Colon (tissue), 2 donors: ENCODE measurements at regions not wholly inside any gene's neighbourhood (a gene's known extent, or its start where the extent isn't known, plus 50 kb on each side); places are given as distances from the start of the nearest gene placed in this dataset.
"Not testable (repeated sequence)": the region's sequence is repeated elsewhere in the genome, so short reads cannot be mapped to it uniquely, and the experiment has no call there.

Experiments
- FAIRE-seq: peaks from 2 replicates; lab custom pipeline; 2012; peaks lifted over from hg19 to GRCh38; lab: Jason Lieb, UNC
- donor health status: control.
- donor health status: control.

DNA sequence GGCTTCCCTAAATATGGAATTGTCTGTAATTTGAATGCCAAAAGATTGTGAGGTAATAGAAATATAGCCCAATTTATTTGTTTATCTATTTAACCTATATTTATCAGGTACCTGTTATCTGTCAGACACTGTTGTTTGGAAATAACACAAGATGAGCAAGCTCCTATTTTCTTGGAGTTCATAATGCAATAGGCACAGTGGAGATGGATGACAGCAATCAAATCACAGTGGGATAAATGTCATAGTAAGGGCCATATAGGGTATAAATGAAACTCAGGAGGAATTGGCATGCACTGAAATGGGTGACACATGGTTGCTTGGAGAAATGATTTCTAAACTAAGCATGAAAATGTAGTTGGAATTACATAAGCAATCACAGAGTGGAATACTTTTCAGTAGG is 761.8 kb upstream of the MBL2 start:
- FAIRE-seq, result no peak

DNA sequence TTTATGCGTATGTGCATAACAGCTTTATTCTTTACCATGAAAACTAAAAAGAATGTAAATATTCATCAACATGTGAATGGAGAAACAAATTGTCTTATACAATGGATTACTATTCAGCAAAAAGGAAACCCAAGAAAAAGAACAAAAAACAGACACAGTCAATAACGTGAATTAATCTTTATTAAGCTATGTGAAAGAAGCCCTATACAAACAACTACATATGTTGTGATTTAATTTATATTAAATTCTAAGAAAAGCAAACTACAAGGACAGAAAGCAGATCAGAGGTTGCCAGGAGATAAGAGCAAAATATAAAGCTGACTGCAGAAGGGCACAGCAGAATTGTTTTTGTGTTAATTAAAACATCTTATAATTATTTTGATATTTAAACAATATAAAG is 756.4 kb upstream of the MBL2 start:
- no peak for FAIRE-seq

DNA sequence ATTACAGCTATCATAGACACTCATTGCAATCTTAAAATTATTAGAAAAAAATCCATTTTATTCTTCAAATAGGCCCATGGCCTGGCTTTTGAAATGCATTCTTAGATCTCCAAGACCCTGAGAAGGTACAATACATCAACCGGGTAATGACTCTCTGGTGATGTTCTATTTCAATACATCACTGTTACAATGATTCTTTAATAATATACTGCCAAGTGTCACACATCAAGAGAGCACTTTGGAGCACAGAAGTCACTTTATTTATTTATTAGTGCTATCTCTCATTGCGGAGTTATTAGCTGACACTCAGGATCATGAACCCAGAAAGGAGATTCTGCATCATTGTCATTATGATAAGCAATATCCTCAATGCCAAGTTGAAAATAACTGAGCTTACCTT is 748.5 kb upstream of the MBL2 start:
- no peak for FAIRE-seq

DNA sequence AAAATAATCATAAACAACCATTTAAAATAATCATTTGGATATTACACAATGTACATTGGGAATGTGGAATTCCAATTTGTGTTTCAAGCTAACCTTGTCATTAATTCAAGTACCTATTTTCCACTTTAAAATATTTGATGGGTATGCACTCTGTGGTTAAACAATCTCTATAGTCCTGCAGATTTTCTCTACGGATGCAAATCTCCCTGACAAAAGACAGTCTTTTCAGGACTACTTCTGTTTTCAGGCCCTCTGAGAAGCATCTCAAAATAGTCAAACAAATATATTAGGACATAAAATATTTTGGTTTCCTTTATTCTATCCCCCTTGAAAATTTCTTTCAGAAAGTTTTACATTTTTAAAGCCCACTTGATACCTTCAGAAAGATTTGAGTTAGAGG is 735.6 kb upstream of the MBL2 start:
- no peak for FAIRE-seq

DNA sequence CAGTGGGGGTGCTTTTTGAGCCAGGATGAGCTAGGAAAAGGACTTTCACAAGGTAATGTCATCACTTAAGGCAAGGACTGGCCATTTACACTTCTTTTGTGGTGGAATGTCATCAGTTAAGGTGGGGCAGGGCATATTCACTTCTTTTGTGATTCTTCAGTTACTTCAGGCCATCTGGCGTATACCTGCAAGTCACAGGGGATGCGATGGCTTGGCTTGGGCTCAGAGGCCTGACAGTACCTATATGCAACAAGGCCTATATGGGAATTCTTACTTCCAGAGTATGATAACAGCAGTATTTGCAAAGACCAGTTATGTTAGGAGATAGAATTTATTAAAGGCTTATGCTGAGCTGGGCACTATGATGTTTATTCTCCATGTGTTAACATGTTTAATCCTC is 731.9 kb upstream of the MBL2 start:
- FAIRE-seq, result not testable (repeated sequence)

DNA sequence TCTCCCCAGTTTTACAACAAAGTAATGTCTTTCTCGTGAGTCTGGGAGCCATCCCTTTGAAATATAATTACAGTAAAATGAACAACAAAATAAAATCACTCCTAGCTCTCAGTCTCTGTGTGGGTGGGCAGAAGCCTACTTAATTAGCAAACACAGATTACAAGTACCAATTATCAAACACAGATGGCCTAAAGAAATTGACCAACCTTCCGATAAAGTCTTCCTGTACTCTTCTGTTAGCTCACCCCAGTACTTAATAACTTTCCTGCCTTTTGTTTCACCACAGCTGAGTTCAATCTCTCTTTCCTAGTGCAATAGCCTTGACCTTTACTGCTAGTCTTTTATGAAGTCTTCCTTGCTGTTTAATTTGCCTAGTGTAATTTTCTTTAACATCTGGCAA is 719.2 kb upstream of the MBL2 start:
- FAIRE-seq, result no peak

DNA sequence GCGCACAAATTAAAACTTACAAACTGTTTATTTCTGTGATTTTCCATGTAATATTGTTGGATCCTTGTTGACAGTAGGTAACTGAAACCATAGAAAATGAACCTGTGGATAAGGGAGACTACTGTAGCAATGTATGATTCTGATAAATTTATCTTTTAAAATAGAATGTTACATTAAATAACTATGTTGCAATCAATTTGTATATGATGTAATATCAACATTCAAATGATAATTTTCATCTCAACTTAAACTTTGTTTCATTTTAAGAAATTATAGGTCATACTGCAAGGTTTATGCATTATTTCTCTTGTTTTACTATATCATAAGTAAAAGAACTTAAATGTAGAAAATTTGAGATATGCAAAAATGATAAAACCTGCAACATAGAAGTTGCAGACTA is 718.0 kb upstream of the MBL2 start:
- no peak for FAIRE-seq

DNA sequence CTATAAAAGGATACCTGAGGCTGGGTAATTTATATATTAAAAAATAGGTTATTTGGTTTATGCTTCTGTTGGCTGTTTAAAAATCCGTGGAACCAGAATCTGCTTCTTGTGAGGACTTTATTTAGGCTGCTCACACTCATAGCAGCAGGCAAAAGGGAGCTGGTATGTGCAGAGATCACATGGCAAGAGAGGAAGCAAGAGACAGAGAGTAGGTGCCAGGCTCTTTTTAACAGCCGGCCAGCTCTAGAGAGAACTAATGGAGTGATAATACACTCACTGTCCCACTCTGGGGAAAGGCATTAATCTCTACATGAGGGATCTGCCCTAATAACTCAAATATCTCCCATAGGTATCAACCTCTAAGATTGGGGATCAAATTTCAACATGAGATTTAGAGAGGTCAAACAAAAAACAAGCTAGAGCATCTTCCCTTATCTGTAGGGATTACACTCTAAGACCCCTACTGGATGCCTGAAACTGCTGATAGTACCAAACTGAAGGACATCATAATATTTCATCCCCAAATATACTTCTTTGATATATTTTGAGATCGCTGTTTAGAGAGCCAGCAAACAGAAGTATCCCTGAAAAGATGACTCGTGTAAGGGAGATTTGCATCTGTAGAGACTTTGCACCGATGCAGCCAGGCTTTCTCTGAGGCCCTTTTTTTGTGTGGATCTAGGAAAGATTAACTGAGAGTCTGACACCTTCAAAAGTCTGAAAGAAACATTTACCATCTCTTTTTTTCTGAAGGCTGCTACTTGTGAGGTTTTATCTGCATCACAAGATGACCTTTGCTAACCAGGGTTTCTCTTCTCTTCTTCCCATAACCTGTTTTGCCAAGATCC is 717.0 kb upstream of the MBL2 start:
- FAIRE-seq, result no peak

DNA sequence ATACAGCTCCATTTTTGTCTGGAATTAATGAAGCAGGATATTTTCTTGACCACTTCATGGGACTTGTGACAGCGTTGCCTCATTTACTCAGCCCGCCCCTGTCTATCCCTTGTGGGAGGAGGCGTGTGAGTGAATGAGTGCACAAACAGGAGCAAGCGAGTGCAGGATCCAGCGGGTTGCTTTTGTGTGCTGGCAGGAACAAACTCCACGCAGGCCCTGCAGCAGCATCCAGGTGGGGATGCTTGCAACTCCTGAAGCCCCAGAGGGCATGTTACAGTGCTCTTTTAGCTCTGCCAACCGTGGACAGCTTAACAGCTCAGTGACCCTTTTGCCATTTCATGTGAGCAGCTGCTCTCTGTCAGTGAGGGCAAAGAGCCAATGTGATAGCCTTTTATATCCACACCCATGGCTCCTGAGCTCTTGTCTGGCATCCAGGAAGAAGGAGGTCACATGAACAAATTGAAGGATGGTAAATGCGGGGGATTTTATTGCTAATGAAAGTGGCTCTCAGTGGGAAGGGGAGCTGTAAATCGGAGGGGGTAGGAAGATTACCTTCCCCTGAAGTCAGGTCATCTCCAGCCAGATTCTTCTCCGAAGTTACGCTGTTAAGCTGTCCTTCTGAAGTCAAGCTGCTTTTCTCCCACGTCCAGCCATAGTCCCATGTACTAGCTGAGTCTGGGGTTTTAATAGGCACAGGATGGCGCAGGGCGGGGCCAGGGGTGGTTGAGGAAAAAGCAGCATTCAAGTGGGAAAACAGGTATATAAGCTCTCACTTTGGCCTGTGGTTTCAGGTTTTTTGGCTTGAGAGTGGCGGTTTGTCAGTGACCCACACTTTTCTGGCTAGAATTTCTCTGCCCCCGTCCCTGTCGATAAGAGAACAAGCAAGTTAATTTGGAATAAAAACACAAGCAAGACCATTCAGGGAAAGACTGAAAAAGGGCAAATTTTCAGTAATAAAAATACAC is 714.7 kb upstream of the MBL2 start:
- FAIRE-seq, result no peak

DNA sequence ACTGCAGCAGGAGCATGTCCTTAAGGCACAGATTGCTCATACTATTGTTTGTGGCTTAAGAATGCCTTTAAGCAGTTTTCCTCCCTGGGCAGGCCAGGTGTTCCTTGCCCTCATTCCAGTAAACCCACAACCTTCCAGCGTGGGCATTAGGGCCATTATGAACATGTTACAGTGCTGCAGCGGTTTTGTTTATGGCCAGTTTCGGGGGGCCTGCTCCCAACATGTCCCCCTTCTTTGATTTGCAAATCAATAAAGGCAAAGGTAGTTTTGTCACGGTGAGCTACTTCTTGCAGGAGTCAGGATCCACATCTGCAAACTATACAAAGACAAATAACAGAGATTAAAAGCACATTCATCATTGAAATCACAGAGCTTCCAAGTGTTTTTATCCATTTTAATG is 712.8 kb upstream of the MBL2 start:
- FAIRE-seq, result not testable (repeated sequence)

DNA sequence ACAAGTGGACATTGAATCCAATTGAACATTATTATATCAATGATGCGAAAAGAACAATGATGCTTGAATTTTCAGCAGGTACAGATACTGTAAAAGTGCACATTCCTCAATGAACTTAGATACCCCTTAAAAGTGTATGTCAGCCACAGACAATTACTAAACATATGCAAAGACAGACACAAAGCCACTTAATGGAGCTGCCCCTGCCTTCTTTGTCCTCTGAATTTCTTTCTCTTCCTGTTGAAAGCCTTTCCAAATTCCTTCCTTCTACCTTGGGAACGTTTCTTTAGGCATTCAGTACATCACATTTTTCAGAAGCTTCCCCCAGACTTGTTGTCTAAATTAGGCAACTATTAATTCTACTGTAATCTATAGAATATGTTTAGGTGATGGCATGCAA is 706.8 kb upstream of the MBL2 start:
- FAIRE-seq, result no peak

DNA sequence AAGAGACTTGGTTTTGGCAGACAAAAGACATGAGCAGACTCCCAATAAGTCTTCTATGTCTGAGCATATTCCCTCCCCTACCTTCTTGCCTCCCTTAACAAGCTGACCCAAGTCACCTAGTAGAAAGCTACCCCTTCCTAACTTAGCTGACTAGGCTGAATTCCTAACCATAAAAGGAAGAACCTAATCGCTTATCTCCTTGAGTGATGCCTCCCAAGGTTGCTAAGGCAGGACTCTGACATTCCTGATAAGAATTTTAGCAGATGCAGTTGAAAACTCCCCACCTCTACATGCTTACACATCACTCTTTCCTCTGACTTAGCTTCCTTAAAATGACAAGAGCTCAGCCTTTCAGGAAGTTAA is 704.7 kb upstream of the MBL2 start:
- FAIRE-seq, result no peak

DNA sequence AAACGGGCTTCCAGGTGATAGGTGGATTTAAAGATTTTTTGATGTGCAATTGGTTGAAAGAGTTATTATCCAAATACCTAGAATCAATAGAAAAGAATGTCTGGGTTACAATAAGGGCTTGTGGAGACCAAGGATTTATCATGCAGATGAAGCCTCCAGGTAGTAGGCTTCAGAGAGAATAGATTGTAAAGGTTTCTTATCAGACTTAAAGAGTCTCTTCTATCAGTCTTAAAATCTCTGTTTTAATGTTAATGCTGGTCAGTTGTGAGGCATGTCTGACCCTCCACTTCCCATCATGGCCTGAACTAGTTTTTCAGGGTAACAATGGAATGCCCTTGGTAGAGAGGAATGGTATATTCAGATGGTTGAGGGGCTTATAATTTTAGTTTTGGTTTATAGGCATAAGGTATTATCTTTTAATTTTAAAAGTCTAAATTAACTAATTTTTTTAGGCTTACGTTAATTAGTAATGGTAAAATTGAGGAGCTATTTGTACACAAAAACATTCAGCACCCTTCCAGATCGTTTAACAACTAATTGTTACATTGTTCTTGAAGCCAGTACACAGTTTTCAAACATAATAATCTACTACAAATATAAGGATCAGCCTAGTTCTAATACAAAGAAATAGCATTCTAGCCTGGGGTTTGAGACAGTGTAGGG is 704.2 kb upstream of the MBL2 start:
- FAIRE-seq, result no peak

DNA sequence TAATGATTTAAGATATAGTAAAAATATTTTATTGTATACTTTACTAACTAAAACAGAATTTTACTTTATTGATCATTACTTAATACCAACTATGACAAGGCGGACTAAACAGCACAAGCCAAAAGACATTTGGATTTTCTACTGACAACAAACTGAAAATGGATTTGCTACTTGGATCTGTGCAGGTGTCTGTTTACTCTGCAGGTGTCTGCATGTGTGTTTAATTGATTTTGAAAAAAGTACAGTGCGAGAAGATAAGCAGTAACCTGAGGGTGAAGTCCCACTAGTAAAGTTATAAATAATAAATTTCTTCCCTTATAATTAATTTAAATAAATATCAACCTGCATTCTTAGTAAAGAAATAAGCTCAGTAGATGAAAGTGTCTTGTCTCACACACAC is 696.8 kb upstream of the MBL2 start:
- no peak for FAIRE-seq

DNA sequence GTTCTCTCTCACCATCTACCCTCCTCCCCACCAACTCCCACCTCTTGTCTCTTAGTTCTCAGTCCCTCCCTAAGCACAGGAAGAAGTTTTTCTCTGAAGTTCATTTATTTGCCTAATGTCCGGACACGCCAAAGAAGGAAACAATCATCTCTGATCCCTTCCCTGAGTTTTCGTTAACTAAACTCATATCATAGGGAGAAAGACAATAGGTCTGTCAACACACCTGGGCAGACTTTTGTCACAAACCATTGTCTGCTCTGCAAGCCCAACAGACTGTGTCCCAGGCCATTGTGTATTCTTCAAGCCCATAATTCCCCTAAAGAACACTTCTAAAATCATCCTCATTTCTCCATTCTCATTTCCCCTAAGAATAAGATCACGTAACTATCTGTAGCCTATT is 691.0 kb upstream of the MBL2 start:
- FAIRE-seq, result no peak

DNA sequence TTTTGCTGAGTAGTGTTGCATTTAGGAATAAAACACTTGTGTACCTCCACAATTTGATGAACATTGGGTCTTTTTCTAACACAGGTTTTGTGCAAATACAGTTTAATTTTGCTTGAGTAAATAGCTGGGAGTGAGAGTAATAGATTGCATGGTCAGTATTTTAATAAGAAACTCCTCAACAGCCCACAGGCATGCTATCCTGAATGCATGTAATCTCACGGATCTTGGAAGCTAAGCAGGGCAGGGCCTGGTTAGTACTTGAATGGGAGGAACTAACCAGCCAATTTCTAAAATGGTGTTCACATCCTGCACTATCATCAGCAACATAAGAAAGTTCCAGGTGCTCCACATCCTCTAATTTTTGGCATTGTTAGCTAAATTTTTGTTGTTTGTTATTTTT is 685.4 kb upstream of the MBL2 start:
- FAIRE-seq, result no peak

DNA sequence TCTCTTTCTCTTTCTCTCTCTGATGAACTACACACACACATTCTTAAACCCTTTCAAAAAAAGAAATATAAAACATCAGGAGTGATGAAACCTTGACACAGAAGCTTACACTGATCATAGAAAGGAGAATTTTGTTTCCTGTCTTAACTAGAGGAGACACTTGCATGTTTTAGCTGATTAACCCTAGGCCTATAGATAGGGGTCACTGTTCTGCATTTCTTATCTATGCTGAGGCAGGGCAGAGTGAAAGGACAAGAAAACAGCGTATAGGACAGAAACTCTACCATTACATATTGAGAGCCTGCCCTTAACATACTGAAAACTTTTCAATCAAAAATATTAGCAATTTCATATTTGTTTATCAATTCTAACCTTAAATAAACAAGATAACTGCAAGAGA is 680.6 kb upstream of the MBL2 start:
- FAIRE-seq, result no peak

DNA sequence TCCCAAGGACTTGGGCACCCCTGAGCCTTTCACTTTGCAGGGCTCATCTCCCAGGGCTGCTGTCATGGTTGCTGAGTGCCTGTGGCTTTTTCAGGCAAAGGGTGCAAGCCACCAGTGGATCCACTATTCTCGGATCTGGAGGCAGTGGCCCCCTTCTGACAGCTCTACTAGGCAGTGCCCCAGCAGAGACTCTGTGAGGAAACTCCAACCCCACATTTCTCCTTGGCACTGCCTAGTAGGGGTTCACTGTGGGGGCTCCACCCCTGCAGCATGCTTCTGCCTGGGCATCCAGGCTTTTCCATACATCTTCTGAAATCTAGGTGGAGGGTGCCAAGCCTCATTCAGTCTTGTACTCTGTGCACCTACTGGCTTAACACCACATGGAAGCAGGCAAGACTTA is 675.0 kb upstream of the MBL2 start:
- FAIRE-seq, result no peak

DNA sequence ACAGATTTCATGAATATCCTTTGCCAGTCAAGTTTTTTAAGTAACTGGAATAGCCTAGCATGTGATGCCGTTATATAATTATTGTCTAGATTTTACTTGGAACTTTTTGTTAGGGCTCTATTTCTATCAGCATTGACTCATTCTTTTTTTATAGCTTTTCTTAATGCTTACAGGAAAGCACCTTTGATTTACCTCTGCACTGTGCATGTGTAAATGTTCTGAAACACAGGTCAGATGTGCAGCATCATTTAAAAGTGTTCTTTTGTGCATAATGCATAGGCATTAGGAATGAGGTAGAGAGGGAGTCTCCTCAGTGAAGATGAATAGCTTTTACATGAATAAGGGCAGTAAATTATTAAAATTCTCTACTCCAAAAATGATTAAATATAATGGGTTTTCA is 669.3 kb upstream of the MBL2 start:
- FAIRE-seq, result no peak

DNA sequence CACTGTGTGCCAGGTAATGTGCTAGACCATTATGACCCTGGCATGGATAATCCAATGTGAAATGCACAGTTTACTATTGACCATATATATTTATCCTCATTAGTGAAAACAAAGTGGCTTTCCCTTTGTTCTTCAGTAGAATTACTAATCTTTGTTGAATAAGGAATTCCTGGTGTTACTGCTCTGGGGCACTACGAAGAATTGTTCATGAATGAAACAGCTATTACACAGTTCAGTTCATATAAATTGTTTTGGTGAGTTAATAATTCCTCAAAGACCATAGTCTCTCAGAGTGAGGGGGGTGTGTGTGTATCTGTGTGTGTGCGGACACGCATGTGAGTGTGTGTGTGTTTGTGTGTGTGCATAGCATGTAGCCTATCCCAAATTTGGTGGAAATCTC is 668.0 kb upstream of the MBL2 start:
- FAIRE-seq, result no peak

DNA sequence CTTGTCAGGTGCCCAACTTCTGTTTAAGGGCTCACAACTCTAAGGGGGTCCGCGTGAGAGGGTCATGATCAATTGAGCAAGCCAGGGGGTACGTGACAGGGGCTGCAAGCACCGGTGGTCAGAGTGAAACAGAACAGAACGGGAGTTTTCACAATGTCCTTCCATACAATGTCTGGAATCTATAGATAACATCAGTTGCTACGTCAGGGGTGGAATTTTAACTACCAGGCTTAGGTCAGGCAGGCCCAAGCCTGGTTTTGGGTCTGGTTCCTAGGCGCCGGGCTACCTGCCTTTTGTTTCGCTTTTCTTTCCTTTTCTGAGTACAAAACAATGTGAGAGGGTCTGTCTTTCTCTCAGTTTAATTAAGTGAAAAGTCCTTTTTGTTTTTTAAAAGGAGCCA is 666.5 kb upstream of the MBL2 start:
- FAIRE-seq, result not testable (repeated sequence)

DNA sequence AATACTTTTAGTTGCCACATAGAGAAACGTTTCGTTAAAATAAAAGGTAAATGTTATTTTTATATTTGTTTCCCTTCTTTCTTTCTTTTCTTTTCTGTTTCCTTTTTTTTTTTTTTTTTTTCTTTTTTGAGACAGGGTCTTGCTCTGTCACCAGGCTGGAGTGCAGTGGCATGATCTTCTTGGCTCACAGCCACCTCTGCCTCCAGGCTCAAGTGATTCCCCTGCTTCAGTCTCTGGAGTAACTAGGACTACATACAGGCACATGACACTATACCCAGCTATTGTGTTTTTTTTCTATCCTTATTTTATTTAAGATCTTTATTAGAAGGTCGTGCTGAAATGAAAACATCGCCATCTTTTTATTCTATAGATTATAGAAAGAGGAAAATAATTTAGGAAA is 661.8 kb upstream of the MBL2 start:
- no peak for FAIRE-seq

DNA sequence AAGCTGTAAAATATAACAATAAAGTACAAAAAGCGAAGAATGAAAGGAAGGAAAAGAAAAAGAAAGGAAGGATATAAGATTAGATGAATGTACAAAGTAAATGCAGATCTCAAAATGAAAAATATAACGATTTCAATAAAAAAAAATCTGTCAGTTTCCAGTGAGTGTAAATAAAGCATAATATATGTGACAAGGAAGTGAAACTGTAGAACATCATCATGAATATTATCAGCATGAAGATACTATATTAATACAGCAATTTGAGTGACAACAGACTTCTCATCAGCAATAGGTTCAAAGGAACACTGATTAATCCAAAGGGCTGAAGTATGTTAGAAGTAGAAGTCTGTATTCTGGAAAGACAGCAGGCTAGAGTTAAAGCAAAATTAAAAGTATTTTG is 659.5 kb upstream of the MBL2 start:
- no peak for FAIRE-seq
